A673 (cell line): ENCODE measurements at regions not wholly inside any gene's neighbourhood (a gene's known extent, or its start where the extent isn't known, plus 50 kb on each side); places are given as distances from the start of the nearest gene placed in this dataset.
"Not testable (repeated sequence)": the region's sequence is repeated elsewhere in the genome, so short reads cannot be mapped to it uniquely, and the experiment has no call there.

Source experiments
- BruUV-seq: library from RNA; stranded (reverse); fragments of 400-500 nt; replicated peaks from 2 replicates; lab custom pipeline; 2021; lab: Mats Ljungman, UMichigan
- CTCF ChIA-PET: fragments of 300-600 bp; sonication (Branson Sonifier 250); formaldehyde crosslinking; loops from one replicate; lab custom pipeline; 2022; ENCODE audit warnings: antibody characterized with exemption; lab: Charles Lee
- POLR2A ChIA-PET: fragments of 300-600 bp; sonication (Branson Sonifier 250); formaldehyde crosslinking; loops from one replicate; lab custom pipeline; 2022; ENCODE audit warnings: antibody characterized with exemption; ENCODE audit not compliant: low non-redundant PET; lab: Charles Lee
- DNase-seq: peaks from one replicate; pipeline ENCODE4 v3.0.0-alpha.2; 2015; ENCODE audit warnings: low spot score
- H3K27ac ChIP-seq: fragments of 200-600 bp; sonication (generic); 2 replicates; pipeline ENCODE4 v1.5.1; 2016; ENCODE audit warnings: mixed run types, low read depth, mild to moderate bottlenecking, mixed read lengths, antibody characterized with exemption, low read length; ENCODE audit not compliant: poor library complexity, severe bottlenecking
- H3K27me3 ChIP-seq: fragments of 200-600 bp; sonication (generic); replicated peaks from 2 replicates; pipeline ENCODE4 v1.6.1; 2017; ENCODE audit warnings: mixed run types, low read depth, mild to moderate bottlenecking, mixed read lengths, antibody characterized with exemption, low read length; ENCODE audit not compliant: insufficient read depth, poor library complexity
- H3K36me3 ChIP-seq: fragments of 200-600 bp; sonication (generic); 2 replicates; pipeline ENCODE4 v1.6.1; 2016; ENCODE audit warnings: mixed run types, mild to moderate bottlenecking, mixed read lengths, antibody characterized with exemption, low read length; ENCODE audit not compliant: insufficient read depth, poor library complexity, severe bottlenecking
- H3K4me1 ChIP-seq: fragments of 200-600 bp; sonication (generic); 2 replicates; pipeline ENCODE4 v1.6.1; 2017; ENCODE audit warnings: mixed run types, mild to moderate bottlenecking, mixed read lengths, antibody characterized with exemption, low read length; ENCODE audit not compliant: insufficient read depth, poor library complexity, severe bottlenecking
- H3K4me3 ChIP-seq: fragments of 200-600 bp; sonication (generic); 2 replicates; pipeline ENCODE4 v1.5.1; 2016; ENCODE audit warnings: low read depth, mixed run types, mild to moderate bottlenecking, mixed read lengths, low read length; ENCODE audit not compliant: poor library complexity, severe bottlenecking
- H3K9me3 ChIP-seq: fragments of 200-600 bp; sonication (generic); 2 replicates; pipeline ENCODE4 v1.6.1; 2016; ENCODE audit warnings: mixed run types, low read depth, mild to moderate bottlenecking, mixed read lengths, antibody characterized with exemption, low read length; ENCODE audit not compliant: poor library complexity, severe bottlenecking
- CTCF ChIP-seq: fragments of 300-800, 200-600 bp; sonication (generic); conservative IDR thresholded peaks from 2 replicates; pipeline ENCODE4 v1.5.1; 2017; ENCODE audit warnings: low read depth, mild to moderate bottlenecking, antibody characterized with exemption, low read length, moderate library complexity, mixed read lengths
- EZH2 ChIP-seq: fragments of 200-600 bp; sonication (generic); IDR thresholded peaks from 2 replicates; pipeline ENCODE4 v1.6.1; 2017; ENCODE audit warnings: borderline replicate concordance, low read depth, mild to moderate bottlenecking, mixed read lengths, antibody characterized with exemption, low read length; ENCODE audit not compliant: poor library complexity, severe bottlenecking
- intact Hi-C: fragments of 100-400 bp; cut with micrococcal nuclease; formaldehyde crosslinking; loops from one replicate; pipeline ENCODE4 v1.10.0; 2022; ENCODE audit not compliant: unreplicated experiment

GRCh38 chr3:106447723-106448301, 579.0 kb upstream of the CBLB start:
- H3K27me3 ChIP-seq, result no peaks in the 10 kb centered on the region
- CTCF ChIA-PET, result no interaction called here
- no peaks in the 10 kb centered on the region for H3K36me3 ChIP-seq
- POLR2A ChIA-PET, result no interaction called here
- no peak overlapping the region for H3K27ac ChIP-seq
- TF ChIP-seq CTCF (no peak), EZH2 (no peak)
- DNase-seq, result no peak
- H3K9me3 ChIP-seq, result no peaks in the 10 kb centered on the region
- H3K4me1 ChIP-seq, result no peaks in the 10 kb centered on the region
- BruUV-seq, result no TSS peak
- H3K4me3 ChIP-seq, result no peak overlapping the region
- intact Hi-C loops, result no loop called here

GRCh38 chr3:106448372-106448966, 579.7 kb upstream of the CBLB start:
- BruUV-seq, H3K27ac ChIP-seq, POLR2A ChIA-PET, H3K4me3 ChIP-seq, DNase-seq, H3K4me1 ChIP-seq, intact Hi-C loops, H3K9me3 ChIP-seq, CTCF ChIA-PET, H3K27me3 ChIP-seq, H3K36me3 ChIP-seq: not testable (repeated sequence)

DNA sequence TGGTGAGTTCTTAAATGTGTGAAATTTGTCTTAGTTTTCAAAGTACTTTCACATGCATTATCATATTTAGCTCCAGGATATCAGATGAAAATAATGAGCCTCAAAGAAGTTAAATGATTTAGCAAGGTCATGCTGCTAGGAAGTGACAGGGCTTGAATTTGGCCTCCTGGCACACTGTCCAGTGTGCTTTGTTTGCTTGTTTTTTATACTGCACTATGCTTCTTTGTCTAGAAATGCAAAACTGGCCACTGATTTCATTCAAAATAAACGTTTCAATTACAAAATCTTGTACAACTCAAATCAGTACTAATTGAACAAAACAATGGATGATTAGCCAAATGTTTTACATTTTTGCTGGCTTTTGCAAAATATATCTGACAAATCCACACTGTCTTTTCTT, 583.3 kb upstream of the CBLB start:
- H3K36me3 ChIP-seq, result no peaks in the 10 kb centered on the region
- H3K4me3 ChIP-seq, result no peak overlapping the region
- no peaks in the 10 kb centered on the region for H3K9me3 ChIP-seq
- no peaks in the 10 kb centered on the region for H3K27me3 ChIP-seq
- H3K4me1 ChIP-seq, result no peaks in the 10 kb centered on the region
- CTCF ChIA-PET, result no interaction called here
- H3K27ac ChIP-seq, result no peak overlapping the region
- POLR2A ChIA-PET, result no interaction called here
- intact Hi-C loops, result no loop called here
- no TSS peak for BruUV-seq
- no peak for DNase-seq
- TF ChIP-seq EZH2 (no peak), CTCF (no peak)

GRCh38 chr3:106454497-106454896, 585.7 kb upstream of the CBLB start:
- intact Hi-C loops, result no loop called here
- no peaks in the 10 kb centered on the region for H3K36me3 ChIP-seq
- POLR2A ChIA-PET, result no interaction called here
- CTCF ChIA-PET, result no interaction called here
- H3K27me3 ChIP-seq, result no peaks in the 10 kb centered on the region
- no peak for DNase-seq
- H3K4me3 ChIP-seq, result no peak overlapping the region
- peaks cover 4% of the 10 kb centered on the region for H3K4me1 ChIP-seq
- H3K27ac ChIP-seq, result no peak overlapping the region
- TF ChIP-seq CTCF (no peak), EZH2 (no peak)
- no TSS peak for BruUV-seq
- no peaks in the 10 kb centered on the region for H3K9me3 ChIP-seq
